SKM-1 treated with dmso at 0.1 percent for 144 hours (cell line): ENCODE measurements at regions not wholly inside any gene's neighbourhood (a gene's known extent, or its start where the extent isn't known, plus 50 kb on each side); places are given as distances from the start of the nearest gene placed in this dataset.

Source experiments
- DNase-seq: peaks from one replicate; lab custom pipeline; 2025; ENCODE audit not compliant: unreplicated experiment; lab: John Stamatoyannopoulos, UW

GRCh38 chr12:61362037-61362436, 898.2 kb upstream of the USP15 start:
- DNase-seq = no peak

GRCh38 chr12:61365001-61365400, 895.2 kb upstream of the USP15 start:
- DNase-seq = no peak

GRCh38 chr12:61367281-61367785, 892.9 kb upstream of the USP15 start:
- DNase-seq = no peak

- DNase-seq = no peak
These were observed 890.8 kb upstream of the USP15 start for GRCh38 chr12:61369241-61369910.

GRCh38 chr12:61384511-61384910, 875.7 kb upstream of the USP15 start:
- DNase-seq = no peak

GRCh38 chr12:61385771-61386170, 874.4 kb upstream of the USP15 start:
- DNase-seq = no peak

- DNase-seq = no peak
These were observed 862.5 kb upstream of the USP15 start for GRCh38 chr12:61397668-61398067.

- no peak for DNase-seq
These were observed 848.0 kb upstream of the USP15 start for GRCh38 chr12:61412201-61412600.

- no peak for DNase-seq
These were observed 845.7 kb upstream of the USP15 start for GRCh38 chr12:61414470-61414869.

GRCh38 chr12:61422786-61423185, 837.4 kb upstream of the USP15 start:
- no peak for DNase-seq

- no peak for DNase-seq
These were observed 808.1 kb upstream of the USP15 start for GRCh38 chr12:61452076-61452475.

- no peak for DNase-seq
These were observed 772.5 kb upstream of the USP15 start for GRCh38 chr12:61487728-61488127.

GRCh38 chr12:61490526-61491498, 769.4 kb upstream of the USP15 start:
- no peak for DNase-seq

GRCh38 chr12:61502179-61502578, 758.0 kb upstream of the USP15 start:
- no peak for DNase-seq

GRCh38 chr12:61504396-61505080, 755.7 kb upstream of the USP15 start:
- no peak for DNase-seq

GRCh38 chr12:61513499-61513898, 746.7 kb upstream of the USP15 start:
- no peak for DNase-seq

- DNase-seq = no peak
These were observed 746.2 kb upstream of the USP15 start for GRCh38 chr12:61514016-61514415.

GRCh38 chr12:61521258-61521657, 738.9 kb upstream of the USP15 start:
- no peak for DNase-seq

GRCh38 chr12:61523276-61523992, 736.8 kb upstream of the USP15 start:
- DNase-seq = no peak

- DNase-seq = no peak
These were observed 735.4 kb upstream of the USP15 start for GRCh38 chr12:61524851-61525250.

GRCh38 chr12:61525331-61525730, 734.9 kb upstream of the USP15 start:
- DNase-seq = no peak
